ENCODE measurements at regions not wholly inside any gene's neighbourhood (a gene's known extent, or its start where the extent isn't known, plus 50 kb on each side); places are given as distances from the start of the nearest gene placed in this dataset.

DNA sequence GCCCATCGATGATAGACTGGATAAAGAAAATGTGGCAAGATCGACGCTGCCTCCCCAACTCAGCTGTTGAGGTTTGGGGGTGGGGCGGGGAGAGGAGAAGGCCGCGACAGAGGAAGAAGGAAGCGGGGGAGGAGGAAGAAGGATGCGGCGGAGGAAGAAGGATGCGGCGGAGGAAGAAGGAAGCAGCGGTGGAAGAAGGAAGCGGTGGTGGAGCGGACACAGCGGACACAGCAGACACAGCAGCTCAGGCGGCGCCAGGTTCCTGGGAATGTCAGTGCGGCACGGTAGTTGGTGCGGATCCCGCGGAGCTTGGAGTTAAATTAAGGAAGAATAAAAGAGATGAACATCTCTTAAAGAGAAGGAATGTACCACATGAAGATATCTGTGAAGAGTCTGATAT lies 163.9 kb upstream of the NT5E start:
- TF ChIP-seq, protein P1, sequence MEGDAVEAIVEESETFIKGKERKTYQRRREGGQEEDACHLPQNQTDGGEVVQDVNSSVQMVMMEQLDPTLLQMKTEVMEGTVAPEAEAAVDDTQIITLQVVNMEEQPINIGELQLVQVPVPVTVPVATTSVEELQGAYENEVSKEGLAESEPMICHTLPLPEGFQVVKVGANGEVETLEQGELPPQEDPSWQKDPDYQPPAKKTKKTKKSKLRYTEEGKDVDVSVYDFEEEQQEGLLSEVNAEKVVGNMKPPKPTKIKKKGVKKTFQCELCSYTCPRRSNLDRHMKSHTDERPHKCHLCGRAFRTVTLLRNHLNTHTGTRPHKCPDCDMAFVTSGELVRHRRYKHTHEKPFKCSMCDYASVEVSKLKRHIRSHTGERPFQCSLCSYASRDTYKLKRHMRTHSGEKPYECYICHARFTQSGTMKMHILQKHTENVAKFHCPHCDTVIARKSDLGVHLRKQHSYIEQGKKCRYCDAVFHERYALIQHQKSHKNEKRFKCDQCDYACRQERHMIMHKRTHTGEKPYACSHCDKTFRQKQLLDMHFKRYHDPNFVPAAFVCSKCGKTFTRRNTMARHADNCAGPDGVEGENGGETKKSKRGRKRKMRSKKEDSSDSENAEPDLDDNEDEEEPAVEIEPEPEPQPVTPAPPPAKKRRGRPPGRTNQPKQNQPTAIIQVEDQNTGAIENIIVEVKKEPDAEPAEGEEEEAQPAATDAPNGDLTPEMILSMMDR (IDR thresholded peaks at IDR 0.05), result no peak
- no peak for TF ChIP-seq EZH2 (IDR thresholded peaks at IDR 0.05; ENCODE audit: borderline replicate concordance, insufficient read depth, low read depth, low read length, poor library complexity, severe bottlenecking)

Data from B cell (primary cell).